ENCODE measurements at regions not wholly inside any gene's neighbourhood (a gene's known extent, or its start where the extent isn't known, plus 50 kb on each side); places are given as distances from the start of the nearest gene placed in this dataset.

DNA sequence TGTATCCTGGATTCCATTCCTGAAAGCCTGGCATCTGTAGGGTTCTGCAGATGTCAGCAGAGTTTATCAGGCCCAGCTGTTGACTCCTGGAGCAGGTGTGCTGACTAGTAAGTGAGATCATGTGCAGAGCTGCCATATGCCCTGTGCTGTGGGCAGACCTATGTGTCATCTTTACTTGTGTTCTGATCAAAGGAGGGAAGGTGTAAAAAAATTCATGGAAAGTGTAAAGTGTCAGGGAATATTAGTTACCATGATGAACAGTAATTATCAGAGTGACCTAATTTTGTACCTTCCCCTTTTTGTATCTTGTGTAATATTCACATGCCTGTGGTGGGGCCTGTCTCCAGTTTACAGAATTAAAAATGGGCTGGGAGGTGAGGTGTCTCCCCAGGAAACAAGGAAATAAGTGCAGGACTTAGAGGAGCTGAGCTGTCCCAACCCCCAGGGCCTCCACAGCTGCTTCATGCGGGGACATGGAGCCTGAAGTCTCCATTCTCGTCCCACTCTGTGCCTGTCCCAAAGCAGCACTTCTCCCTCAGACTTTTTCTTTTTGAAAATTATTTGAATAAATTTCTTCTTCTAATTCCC, 148.2 kb upstream of the GGTLC1 start:
- TF ChIP-seq, protein P1, sequence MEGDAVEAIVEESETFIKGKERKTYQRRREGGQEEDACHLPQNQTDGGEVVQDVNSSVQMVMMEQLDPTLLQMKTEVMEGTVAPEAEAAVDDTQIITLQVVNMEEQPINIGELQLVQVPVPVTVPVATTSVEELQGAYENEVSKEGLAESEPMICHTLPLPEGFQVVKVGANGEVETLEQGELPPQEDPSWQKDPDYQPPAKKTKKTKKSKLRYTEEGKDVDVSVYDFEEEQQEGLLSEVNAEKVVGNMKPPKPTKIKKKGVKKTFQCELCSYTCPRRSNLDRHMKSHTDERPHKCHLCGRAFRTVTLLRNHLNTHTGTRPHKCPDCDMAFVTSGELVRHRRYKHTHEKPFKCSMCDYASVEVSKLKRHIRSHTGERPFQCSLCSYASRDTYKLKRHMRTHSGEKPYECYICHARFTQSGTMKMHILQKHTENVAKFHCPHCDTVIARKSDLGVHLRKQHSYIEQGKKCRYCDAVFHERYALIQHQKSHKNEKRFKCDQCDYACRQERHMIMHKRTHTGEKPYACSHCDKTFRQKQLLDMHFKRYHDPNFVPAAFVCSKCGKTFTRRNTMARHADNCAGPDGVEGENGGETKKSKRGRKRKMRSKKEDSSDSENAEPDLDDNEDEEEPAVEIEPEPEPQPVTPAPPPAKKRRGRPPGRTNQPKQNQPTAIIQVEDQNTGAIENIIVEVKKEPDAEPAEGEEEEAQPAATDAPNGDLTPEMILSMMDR (IDR thresholded peaks at IDR 0.05; ENCODE audit: poor library complexity) = no peak
- TF ChIP-seq EZH2phosphoT487 (IDR thresholded peaks at IDR 0.05; ENCODE audit: low read depth, severe bottlenecking, unreplicated experiment) = no peak

Data from hepatocyte (in vitro differentiated cells).